DND-41 (cell line): ENCODE measurements at regions not wholly inside any gene's neighbourhood (a gene's known extent, or its start where the extent isn't known, plus 50 kb on each side); places are given as distances from the start of the nearest gene placed in this dataset.

Experiments
- ATAC-seq: fragments of 200-7000 bp; cut with Tn5 transposase; 3 replicates; pipeline ENCODE4 v1.9.1; 2021; ENCODE audit warnings: low read depth; ENCODE audit not compliant: insufficient read depth
- DNase-seq: peaks from one replicate; pipeline ENCODE4 v3.0.0-alpha.2; 2020
- H2AFZ ChIP-seq: 2 replicates; pipeline ENCODE4 v1.6.0; 2012; ENCODE audit warnings: low read depth, low read length
- H3K27ac ChIP-seq: 2 replicates; pipeline ENCODE4 v1.5.1; 2012; ENCODE audit warnings: low read length, inconsistent platforms
- H3K27me3 ChIP-seq: fragments of 200-600 bp; sonication (generic); 2 replicates; pipeline ENCODE4 v1.6.0; 2012; ENCODE audit warnings: low read length, mild to moderate bottlenecking, inconsistent platforms; ENCODE audit not compliant: insufficient read depth, poor library complexity
- H3K36me3 ChIP-seq: 2 replicates; pipeline ENCODE4 v1.5.1; 2012; ENCODE audit warnings: low read length, inconsistent platforms; ENCODE audit not compliant: insufficient read depth
- H3K4me1 ChIP-seq: 2 replicates; pipeline ENCODE4 v1.5.1; 2012; ENCODE audit warnings: mild to moderate bottlenecking, low read length; ENCODE audit not compliant: insufficient read depth
- H3K4me2 ChIP-seq: 2 replicates; pipeline ENCODE4 v1.6.0; 2012; ENCODE audit warnings: mild to moderate bottlenecking, moderate library complexity, low read length, inconsistent platforms; ENCODE audit not compliant: insufficient read depth
- H3K4me3 ChIP-seq, 2 experiments: fragments of 200-600 bp in 1 of 2; shearing (Covaris generic) in 1 of 2; 2 replicates each; pipeline ENCODE4 v1.5.1; 2012 to 2016; ENCODE audit warnings: inconsistent platforms in 2 of 2, low read length in 2 of 2, mild to moderate bottlenecking in 2 of 2, low read depth in 1 of 2, moderate library complexity in 1 of 2
- H3K79me2 ChIP-seq: 2 replicates; pipeline ENCODE4 v1.6.0; 2012; ENCODE audit warnings: low read length, inconsistent platforms; ENCODE audit not compliant: insufficient read depth
- H3K9ac ChIP-seq: 2 replicates; pipeline ENCODE4 v1.6.0; 2012; ENCODE audit warnings: low read depth, mild to moderate bottlenecking, inconsistent platforms, low read length, moderate library complexity
- H3K9me3 ChIP-seq: 2 replicates; pipeline ENCODE4 v1.5.1; 2012; ENCODE audit warnings: low read length, moderate library complexity, mild to moderate bottlenecking, inconsistent platforms; ENCODE audit not compliant: insufficient read depth, severe bottlenecking
- H4K20me1 ChIP-seq: 2 replicates; pipeline ENCODE4 v1.6.0; 2012; ENCODE audit warnings: low read length; ENCODE audit not compliant: insufficient read depth
- EZH2 ChIP-seq: IDR thresholded peaks from 3 replicates; pipeline ENCODE4 v1.6.1; 2012; ENCODE audit warnings: borderline replicate concordance, low read depth, mild to moderate bottlenecking, moderate library complexity, low read length, inconsistent platforms; ENCODE audit not compliant: severe bottlenecking
- TF ChIP-seq, protein P1 (sequence below): IDR thresholded peaks from 2 replicates; pipeline ENCODE4 v1.5.1; 2012; ENCODE audit warnings: borderline replicate concordance, low read length, moderate library complexity, mild to moderate bottlenecking; ENCODE audit not compliant: poor library complexity, severe bottlenecking; ENCODE audit errors: extremely low read depth

DNA sequence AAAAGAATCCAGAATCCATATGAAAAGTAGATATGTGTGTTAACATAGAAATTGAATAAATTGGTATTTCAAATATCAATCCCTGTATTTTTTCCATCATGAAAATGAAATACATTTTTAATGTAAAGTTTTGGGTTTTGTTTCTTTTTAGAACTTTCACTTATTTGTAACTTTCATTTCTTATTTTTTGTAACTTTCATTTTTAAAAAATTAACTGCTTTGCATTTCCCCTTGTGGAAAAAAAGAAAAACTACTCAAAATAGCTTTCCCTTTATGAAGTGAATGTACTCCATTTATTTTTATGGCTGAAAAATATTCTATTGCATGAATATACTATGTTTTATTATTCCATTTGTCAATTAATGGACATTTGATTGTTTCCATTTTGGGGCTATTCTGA lies 75.6 kb upstream of the SMNDC1 start:
- TF ChIP-seq, protein P1, sequence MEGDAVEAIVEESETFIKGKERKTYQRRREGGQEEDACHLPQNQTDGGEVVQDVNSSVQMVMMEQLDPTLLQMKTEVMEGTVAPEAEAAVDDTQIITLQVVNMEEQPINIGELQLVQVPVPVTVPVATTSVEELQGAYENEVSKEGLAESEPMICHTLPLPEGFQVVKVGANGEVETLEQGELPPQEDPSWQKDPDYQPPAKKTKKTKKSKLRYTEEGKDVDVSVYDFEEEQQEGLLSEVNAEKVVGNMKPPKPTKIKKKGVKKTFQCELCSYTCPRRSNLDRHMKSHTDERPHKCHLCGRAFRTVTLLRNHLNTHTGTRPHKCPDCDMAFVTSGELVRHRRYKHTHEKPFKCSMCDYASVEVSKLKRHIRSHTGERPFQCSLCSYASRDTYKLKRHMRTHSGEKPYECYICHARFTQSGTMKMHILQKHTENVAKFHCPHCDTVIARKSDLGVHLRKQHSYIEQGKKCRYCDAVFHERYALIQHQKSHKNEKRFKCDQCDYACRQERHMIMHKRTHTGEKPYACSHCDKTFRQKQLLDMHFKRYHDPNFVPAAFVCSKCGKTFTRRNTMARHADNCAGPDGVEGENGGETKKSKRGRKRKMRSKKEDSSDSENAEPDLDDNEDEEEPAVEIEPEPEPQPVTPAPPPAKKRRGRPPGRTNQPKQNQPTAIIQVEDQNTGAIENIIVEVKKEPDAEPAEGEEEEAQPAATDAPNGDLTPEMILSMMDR, result no peak
- no peak for TF ChIP-seq EZH2
- no peak for ATAC-seq
- no peak for DNase-seq
- Histone ChIP-seq H3K9me3 (no peaks in the 10 kb centered on the region), H2AFZ (no peak overlapping the region), H3K27me3 (peaks cover 17% of the 10 kb centered on the region), H4K20me1 (no peaks in the 10 kb centered on the region), H3K9ac (no peak overlapping the region), H3K36me3 (no peaks in the 10 kb centered on the region), H3K4me3 (no peak overlapping the region), H3K4me2 (no peak overlapping the region), H3K79me2 (no peaks in the 10 kb centered on the region), H3K27ac (no peak overlapping the region), H3K4me1 (no peaks in the 10 kb centered on the region)

DNA sequence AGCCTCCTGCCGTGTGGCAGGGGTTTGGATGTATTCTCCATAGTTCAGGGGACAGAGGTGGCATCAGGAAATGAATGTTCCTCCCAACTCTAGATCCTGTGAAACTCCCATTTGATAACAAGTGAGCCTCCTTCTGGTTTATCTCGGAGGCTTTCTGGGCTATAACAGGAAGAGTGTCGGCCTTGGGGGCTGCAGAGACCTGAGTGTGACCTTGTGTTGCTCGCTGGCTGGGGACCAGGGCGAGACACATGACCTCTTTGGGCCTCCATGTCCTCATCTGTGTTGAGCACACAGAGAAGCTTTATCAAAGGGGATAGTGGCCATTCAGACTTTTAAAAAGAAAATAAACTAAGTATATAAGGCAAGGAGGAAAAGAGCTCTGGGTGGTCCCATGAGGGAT lies 78.0 kb upstream of the SMNDC1 start:
- ATAC-seq (no peak), DNase-seq (no peak)
- no peak overlapping the region for H2AFZ ChIP-seq
- no peak overlapping the region for H3K27ac ChIP-seq
- no peaks in the 10 kb centered on the region for H4K20me1 ChIP-seq
- H3K79me2 ChIP-seq, result no peaks in the 10 kb centered on the region
- no peak overlapping the region for H3K9ac ChIP-seq
- H3K36me3 ChIP-seq, result no peaks in the 10 kb centered on the region
- H3K4me2 ChIP-seq, result no peak overlapping the region
- H3K4me1 ChIP-seq, result no peaks in the 10 kb centered on the region
- no peaks in the 10 kb centered on the region for H3K9me3 ChIP-seq
- H3K4me3 ChIP-seq, result no peak overlapping the region
- peaks cover 13% of the 10 kb centered on the region for H3K27me3 ChIP-seq
- TF ChIP-seq, protein P1, result no peak
- no peak for TF ChIP-seq EZH2

DNA sequence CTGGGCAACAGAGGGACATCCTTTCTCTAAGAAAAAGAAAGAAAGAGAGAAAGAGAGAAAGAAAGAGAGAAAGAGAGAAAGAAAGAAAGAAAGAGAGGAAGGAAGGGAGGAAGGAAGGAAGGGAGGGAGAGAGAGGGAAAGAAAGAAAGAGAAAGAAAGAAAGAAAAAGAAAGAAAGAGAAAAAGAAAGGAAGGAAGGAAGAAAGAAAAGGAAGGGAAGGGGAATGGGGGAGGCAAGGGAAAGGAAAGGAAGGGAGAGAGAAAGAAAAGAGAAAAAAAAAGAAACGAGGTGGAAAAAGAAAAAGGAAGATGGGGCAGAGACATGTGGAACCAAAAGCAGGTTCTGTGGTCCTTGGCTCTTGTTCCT lies 82.9 kb upstream of the SMNDC1 start:
- Histone ChIP-seq H3K36me3 (no peaks in the 10 kb centered on the region), H3K79me2 (no peaks in the 10 kb centered on the region), H3K27ac (no peak overlapping the region), H3K4me3 (no peak overlapping the region), H3K9ac (no peak overlapping the region), H3K4me1 (no peaks in the 10 kb centered on the region), H3K9me3 (no peaks in the 10 kb centered on the region), H3K27me3 (peaks cover 13% of the 10 kb centered on the region), H3K4me2 (no peak overlapping the region), H4K20me1 (no peaks in the 10 kb centered on the region), H2AFZ (no peak overlapping the region)
- no peak for TF ChIP-seq EZH2
- TF ChIP-seq, protein P1, result no peak
- DNase-seq, result no peak
- ATAC-seq, result no peak
